ENCODE measurements at regions not wholly inside any gene's neighbourhood (a gene's known extent, or its start where the extent isn't known, plus 50 kb on each side); places are given as distances from the start of the nearest gene placed in this dataset.

DNA sequence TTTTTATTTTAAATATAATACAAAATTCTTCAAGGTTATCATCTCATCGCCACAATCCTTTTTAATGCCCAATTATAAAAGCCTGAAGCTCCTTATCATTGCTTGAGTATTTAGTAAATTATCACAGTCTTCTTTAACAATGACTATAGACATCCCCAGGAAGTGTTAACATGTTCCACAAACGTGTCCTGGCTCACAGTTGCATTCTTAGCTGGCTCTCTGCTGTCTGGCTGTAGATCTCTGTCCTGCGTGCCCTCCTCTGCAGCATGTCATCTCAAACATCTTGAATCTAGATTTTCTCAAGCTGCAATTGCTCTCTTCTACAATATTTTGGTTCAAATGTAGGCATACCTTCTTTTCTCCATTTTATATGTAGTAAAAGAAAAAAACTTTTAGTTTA lies 885.2 kb downstream of the EPHA7 start:
- TF ChIP-seq MYC (IDR thresholded peaks at IDR 0.05; ENCODE audit: low read depth, low read length) (no peak), POLR2A (IDR thresholded peaks at IDR 0.05; ENCODE audit: extremely low read depth, insufficient read length) (no peak)
